ENCODE measurements at regions not wholly inside any gene's neighbourhood (a gene's known extent, or its start where the extent isn't known, plus 50 kb on each side); places are given as distances from the start of the nearest gene placed in this dataset.

DNA sequence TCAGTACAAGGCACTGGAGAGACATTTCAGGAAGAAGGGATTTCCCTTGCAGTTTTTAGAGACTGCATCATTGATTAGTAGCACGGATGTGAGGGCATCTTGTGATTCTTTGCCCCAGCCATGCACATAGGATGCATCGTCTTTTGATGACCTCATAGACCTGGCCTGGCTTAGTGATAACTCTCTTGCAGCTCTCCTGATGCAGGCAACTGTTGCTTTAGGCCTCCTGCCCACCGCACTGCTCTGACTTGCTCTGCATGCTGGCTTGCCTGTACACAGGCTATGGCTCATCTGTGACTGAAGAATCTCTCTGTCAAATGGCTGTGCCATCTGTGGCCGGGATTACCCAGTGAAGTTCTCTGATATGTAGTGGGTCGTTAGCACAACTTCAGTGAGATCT, 207.7 kb upstream of the PTCHD4 start:
- in situ Hi-C loops (cut with HindIII; ENCODE audit: low sequenced_read_pairs) = no loop called here
- TF ChIP-seq CTCF (IDR thresholded peaks at IDR 0.05; ENCODE audit: low read depth, low read length) = no peak
- H3K4me3 ChIP-seq (ENCODE audit: low read depth, low read length) = no peak overlapping the region
- DNase-seq (ENCODE audit: low read depth, low spot score) = no peak

DNA sequence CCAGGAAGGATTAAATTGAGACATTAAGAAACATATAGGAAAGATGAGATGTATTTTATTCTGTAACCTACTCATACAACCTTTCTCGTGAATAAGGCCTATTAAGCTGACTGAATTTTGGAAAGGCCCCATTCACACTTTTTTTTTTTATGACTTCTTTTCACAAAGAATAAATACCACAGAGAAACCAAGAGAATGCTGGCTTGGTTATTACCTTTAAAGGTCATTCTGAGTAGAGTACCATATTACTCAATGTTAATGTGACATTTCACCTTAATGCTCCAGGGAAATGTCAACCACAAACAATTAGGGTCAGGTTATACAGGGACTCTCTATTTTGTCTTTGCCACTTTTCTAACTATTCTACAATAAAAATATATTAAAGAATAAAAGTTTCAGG, 204.9 kb upstream of the PTCHD4 start:
- DNase-seq (ENCODE audit: low read depth, low spot score) = no peak
- H3K4me3 ChIP-seq (ENCODE audit: low read depth, low read length) = no peak overlapping the region
- in situ Hi-C loops (cut with HindIII; ENCODE audit: low sequenced_read_pairs) = no loop called here
- TF ChIP-seq CTCF (IDR thresholded peaks at IDR 0.05; ENCODE audit: low read depth, low read length) = no peak

GRCh38 chr6:48315051-48315719, 204.2 kb upstream of the PTCHD4 start:
- in situ Hi-C loops (cut with HindIII; ENCODE audit: low sequenced_read_pairs) = no loop called here
- H3K4me3 ChIP-seq (ENCODE audit: low read depth, low read length) = no peak overlapping the region
- DNase-seq (ENCODE audit: low read depth, low spot score) = no peak
- no peak for TF ChIP-seq CTCF (IDR thresholded peaks at IDR 0.05; ENCODE audit: low read depth, low read length)

DNA sequence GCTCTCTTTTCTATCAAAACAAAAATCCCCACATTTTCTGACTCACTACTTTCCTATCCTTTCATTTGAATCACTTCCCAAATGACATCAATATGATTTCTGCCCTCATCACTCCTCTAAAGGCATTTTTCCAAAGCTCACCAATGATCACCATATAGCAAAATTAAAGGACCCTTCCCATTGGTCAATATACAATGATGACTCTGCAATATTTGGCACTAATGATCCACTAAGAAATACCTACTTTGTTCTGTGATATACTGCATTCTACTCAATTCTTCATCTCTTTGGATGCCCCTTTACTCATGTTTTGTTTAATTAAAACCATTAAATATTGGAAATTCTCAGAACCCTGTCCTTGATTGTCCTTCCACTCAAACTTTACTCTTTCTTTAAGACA, 200.3 kb upstream of the PTCHD4 start:
- no peak for DNase-seq (ENCODE audit: low read depth, low spot score)
- in situ Hi-C loops (cut with HindIII; ENCODE audit: low sequenced_read_pairs) = no loop called here
- no peak for TF ChIP-seq CTCF (IDR thresholded peaks at IDR 0.05; ENCODE audit: low read depth, low read length)
- H3K4me3 ChIP-seq (ENCODE audit: low read depth, low read length) = no peak overlapping the region

DNA sequence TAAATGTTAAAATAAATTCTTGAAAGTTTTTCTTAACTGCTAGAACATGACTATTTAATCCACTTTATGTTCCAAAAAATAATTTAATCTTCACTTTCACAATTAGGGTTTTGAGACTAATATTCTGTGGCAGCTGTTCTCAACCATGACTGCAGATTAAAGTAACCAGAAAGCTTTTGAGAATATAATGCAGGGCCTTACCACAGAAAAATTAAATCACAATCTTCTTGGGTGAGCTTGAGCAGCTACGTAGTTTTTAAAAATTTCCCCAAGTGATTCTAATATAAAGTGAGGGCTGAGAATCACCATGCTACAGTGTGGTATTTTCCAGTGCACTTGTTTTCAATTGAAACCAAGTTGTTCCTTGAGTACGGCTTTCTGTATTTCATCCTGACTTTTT, 196.6 kb upstream of the PTCHD4 start:
- H3K4me3 ChIP-seq (ENCODE audit: low read depth, low read length) = no peak overlapping the region
- no peak for DNase-seq (ENCODE audit: low read depth, low spot score)
- in situ Hi-C loops (cut with HindIII; ENCODE audit: low sequenced_read_pairs) = no loop called here
- TF ChIP-seq CTCF (IDR thresholded peaks at IDR 0.05; ENCODE audit: low read depth, low read length) = no peak

GRCh38 chr6:48290595-48290994, 179.6 kb upstream of the PTCHD4 start:
- no peak overlapping the region for H3K4me3 ChIP-seq (ENCODE audit: low read depth, low read length)
- no peak for DNase-seq (ENCODE audit: low read depth, low spot score)
- no peak for TF ChIP-seq CTCF (IDR thresholded peaks at IDR 0.05; ENCODE audit: low read depth, low read length)
- in situ Hi-C loops (cut with HindIII; ENCODE audit: low sequenced_read_pairs) = no loop called here

GRCh38 chr6:48289841-48290240, 178.8 kb upstream of the PTCHD4 start:
- H3K4me3 ChIP-seq (ENCODE audit: low read depth, low read length) = no peak overlapping the region
- in situ Hi-C loops (cut with HindIII; ENCODE audit: low sequenced_read_pairs) = no loop called here
- DNase-seq (ENCODE audit: low read depth, low spot score) = no peak
- no peak for TF ChIP-seq CTCF (IDR thresholded peaks at IDR 0.05; ENCODE audit: low read depth, low read length)

Data from astrocyte of the spinal cord (primary cell).